Activated naive CD8-positive, alpha-beta T cell treated with anti-CD3 and anti-CD28 coated beads, Interleukin-2, amount 50 U/mL, for 16 hours (primary cell): ENCODE measurements at regions not wholly inside any gene's neighbourhood (a gene's known extent, or its start where the extent isn't known, plus 50 kb on each side); places are given as distances from the start of the nearest gene placed in this dataset.
"Not testable (repeated sequence)": the region's sequence is repeated elsewhere in the genome, so short reads cannot be mapped to it uniquely, and the experiment has no call there.

Experiments
- DNase-seq: peaks from one replicate; pipeline ENCODE4 v3.0.0-alpha.2; 2020; ENCODE audit warnings: low read depth, low spot score

- DNase-seq: not testable (repeated sequence)
These were observed 351.7 kb upstream of the FRG2C start for GRCh38 chr3:75312469-75312868.

- DNase-seq: not testable (repeated sequence)
These were observed 344.4 kb upstream of the FRG2C start for GRCh38 chr3:75319776-75320175.

GRCh38 chr3:75320369-75320768, 343.8 kb upstream of the FRG2C start:
- DNase-seq: no peak

GRCh38 chr3:75321060-75321459, 343.1 kb upstream of the FRG2C start:
- DNase-seq: no peak

GRCh38 chr3:75323936-75324335, 340.2 kb upstream of the FRG2C start:
- not testable (repeated sequence) for DNase-seq

GRCh38 chr3:75325716-75326115, 338.4 kb upstream of the FRG2C start:
- no peak for DNase-seq

GRCh38 chr3:75327453-75327852, 336.7 kb upstream of the FRG2C start:
- no peak for DNase-seq

GRCh38 chr3:75329476-75330097, 334.5 kb upstream of the FRG2C start:
- DNase-seq: no peak

- not testable (repeated sequence) for DNase-seq
These were observed 333.7 kb upstream of the FRG2C start for GRCh38 chr3:75330446-75330845.

GRCh38 chr3:75332090-75332489, 332.0 kb upstream of the FRG2C start:
- DNase-seq: not testable (repeated sequence)

- no peak for DNase-seq
These were observed 331.3 kb upstream of the FRG2C start for GRCh38 chr3:75332794-75333193.

GRCh38 chr3:75334299-75334698, 329.8 kb upstream of the FRG2C start:
- no peak for DNase-seq

GRCh38 chr3:75337226-75337900, 326.8 kb upstream of the FRG2C start:
- DNase-seq: no peak

GRCh38 chr3:75338342-75338741, 325.8 kb upstream of the FRG2C start:
- DNase-seq: no peak

GRCh38 chr3:75341324-75342067, 322.6 kb upstream of the FRG2C start:
- DNase-seq: no peak

- DNase-seq: no peak
These were observed 321.7 kb upstream of the FRG2C start for GRCh38 chr3:75342425-75342824.

- DNase-seq: not testable (repeated sequence)
These were observed 313.6 kb upstream of the FRG2C start for GRCh38 chr3:75350536-75350935.

GRCh38 chr3:75362086-75362784, 301.9 kb upstream of the FRG2C start:
- not testable (repeated sequence) for DNase-seq

- not testable (repeated sequence) for DNase-seq
These were observed 291.2 kb upstream of the FRG2C start for GRCh38 chr3:75372964-75373363.

GRCh38 chr3:75379840-75380239, 284.3 kb upstream of the FRG2C start:
- DNase-seq: not testable (repeated sequence)

GRCh38 chr3:75380276-75380771, 283.8 kb upstream of the FRG2C start:
- DNase-seq: no peak

GRCh38 chr3:75384016-75384415, 280.1 kb upstream of the FRG2C start:
- not testable (repeated sequence) for DNase-seq
